ENCODE measurements at regions not wholly inside any gene's neighbourhood (a gene's known extent, or its start where the extent isn't known, plus 50 kb on each side); places are given as distances from the start of the nearest gene placed in this dataset.
A peak's percentile ranks its signal among the peaks of the same experiment; 100 is the strongest.

- H3K9me3 ChIP-seq: no peaks in the 10 kb centered on the region
- no peaks in the 10 kb centered on the region for H3K27me3 ChIP-seq
- intact Hi-C loops (cut with DNase I): no loop called here
- H3K9ac ChIP-seq (ENCODE audit: low read depth in 2 of 2, low read length in 2 of 2): peak overlapping the region in 1 of 2 donors; percentile 22
- H3K4me1 ChIP-seq: peaks cover 34% of the 10 kb centered on the region
- no peaks in the 10 kb centered on the region for H3K36me3 ChIP-seq
- no peak overlapping the region for H3K4me3 ChIP-seq
- TF ChIP-seq CTCF (IDR thresholded peaks at IDR 0.05): no peak
- H3K27ac ChIP-seq: peak overlapping the region; percentile 36
- no peak for DNase-seq
Measured at GRCh38 chr5:124658867-124659557, 87.4 kb downstream of the ZNF608 start.

- no peaks in the 10 kb centered on the region for H3K36me3 ChIP-seq
- no peak for TF ChIP-seq CTCF (IDR thresholded peaks at IDR 0.05)
- H3K27ac ChIP-seq: peak overlapping the region; percentile 60
- peak; percentile 81 for DNase-seq
- no peaks in the 10 kb centered on the region for H3K9me3 ChIP-seq
- no peak overlapping the region for H3K4me3 ChIP-seq
- peaks cover 30% of the 10 kb centered on the region for H3K4me1 ChIP-seq
- peak overlapping the region in 1 of 2 donors; percentile 64 for H3K9ac ChIP-seq (ENCODE audit: low read depth in 2 of 2, low read length in 2 of 2)
- no peaks in the 10 kb centered on the region for H3K27me3 ChIP-seq
- intact Hi-C loops (cut with DNase I): no loop called here
Measured at GRCh38 chr5:124655921-124656511, 90.4 kb downstream of the ZNF608 start.

- no peaks in the 10 kb centered on the region for H3K9me3 ChIP-seq
- H3K4me3 ChIP-seq: no peak overlapping the region
- no peaks in the 10 kb centered on the region for H3K27me3 ChIP-seq
- H3K27ac ChIP-seq: peak overlapping the region; percentile 60
- no peak for TF ChIP-seq CTCF (IDR thresholded peaks at IDR 0.05)
- H3K9ac ChIP-seq (ENCODE audit: low read depth in 2 of 2, low read length in 2 of 2): peak overlapping the region in 1 of 2 donors; percentile 64
- intact Hi-C loops (cut with DNase I): no loop called here
- H3K36me3 ChIP-seq: no peaks in the 10 kb centered on the region
- peaks cover 28% of the 10 kb centered on the region for H3K4me1 ChIP-seq
- no peak for DNase-seq
Measured at GRCh38 chr5:124655251-124655917, 91.1 kb downstream of the ZNF608 start.

- Histone ChIP-seq H3K27me3 (no peaks in the 10 kb centered on the region), H3K9me3 (no peaks in the 10 kb centered on the region), H3K9ac (ENCODE audit: low read depth in 2 of 2, low read length in 2 of 2) (no peak overlapping the region), H3K27ac (no peak overlapping the region), H3K4me1 (peaks cover 20% of the 10 kb centered on the region), H3K4me3 (no peak overlapping the region), H3K36me3 (no peaks in the 10 kb centered on the region)
- no peak for TF ChIP-seq CTCF (IDR thresholded peaks at IDR 0.05)
- intact Hi-C loops (cut with DNase I): no loop called here
- DNase-seq: no peak
Measured at GRCh38 chr5:124654418-124654817, 92.0 kb downstream of the ZNF608 start.

- peaks cover 15% of the 10 kb centered on the region for H3K4me1 ChIP-seq
- DNase-seq: no peak
- H3K27ac ChIP-seq: no peak overlapping the region
- no peaks in the 10 kb centered on the region for H3K36me3 ChIP-seq
- intact Hi-C loops (cut with DNase I): no loop called here
- H3K9ac ChIP-seq (ENCODE audit: low read depth in 2 of 2, low read length in 2 of 2): no peak overlapping the region
- H3K9me3 ChIP-seq: no peaks in the 10 kb centered on the region
- H3K4me3 ChIP-seq: no peak overlapping the region
- no peak for TF ChIP-seq CTCF (IDR thresholded peaks at IDR 0.05)
- no peaks in the 10 kb centered on the region for H3K27me3 ChIP-seq
Measured at GRCh38 chr5:124653666-124654065, 92.8 kb downstream of the ZNF608 start.

All from colonic mucosa (tissue), 4 donors.